ENCODE measurements at regions not wholly inside any gene's neighbourhood (a gene's known extent, or its start where the extent isn't known, plus 50 kb on each side); places are given as distances from the start of the nearest gene placed in this dataset.

DNA sequence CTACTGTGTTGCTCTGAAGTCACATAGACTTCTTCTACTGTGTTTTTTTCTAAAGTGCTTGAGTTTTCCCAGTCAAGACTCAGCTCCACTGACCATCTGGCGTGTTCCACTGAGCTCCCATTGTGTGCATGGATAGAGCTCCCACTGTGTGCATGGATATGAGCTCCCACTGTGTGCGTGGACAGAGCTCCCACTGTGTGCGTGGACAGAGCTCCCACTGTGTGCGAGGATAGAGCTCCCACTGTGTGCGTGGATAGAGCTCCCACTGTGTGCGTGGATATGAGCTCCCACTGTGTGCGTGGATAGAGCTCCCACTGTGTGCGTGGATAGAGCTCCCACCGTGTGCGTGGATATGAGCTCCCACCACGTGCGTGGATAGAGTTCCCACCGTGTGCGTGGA is 148.3 kb upstream of the ALKAL2 start:
- no peak for TF ChIP-seq EGR1 (IDR thresholded peaks at IDR 0.05; ENCODE audit: borderline replicate concordance, low read depth, low read length)
- no peak for TF ChIP-seq TCF12 (IDR thresholded peaks at IDR 0.05; ENCODE audit: low read depth, low read length)
- no peak for TF ChIP-seq ZNF274 (IDR thresholded peaks at IDR 0.05; ENCODE audit: borderline replicate concordance, extremely low read depth, low read length)
- TF ChIP-seq, protein P1, sequence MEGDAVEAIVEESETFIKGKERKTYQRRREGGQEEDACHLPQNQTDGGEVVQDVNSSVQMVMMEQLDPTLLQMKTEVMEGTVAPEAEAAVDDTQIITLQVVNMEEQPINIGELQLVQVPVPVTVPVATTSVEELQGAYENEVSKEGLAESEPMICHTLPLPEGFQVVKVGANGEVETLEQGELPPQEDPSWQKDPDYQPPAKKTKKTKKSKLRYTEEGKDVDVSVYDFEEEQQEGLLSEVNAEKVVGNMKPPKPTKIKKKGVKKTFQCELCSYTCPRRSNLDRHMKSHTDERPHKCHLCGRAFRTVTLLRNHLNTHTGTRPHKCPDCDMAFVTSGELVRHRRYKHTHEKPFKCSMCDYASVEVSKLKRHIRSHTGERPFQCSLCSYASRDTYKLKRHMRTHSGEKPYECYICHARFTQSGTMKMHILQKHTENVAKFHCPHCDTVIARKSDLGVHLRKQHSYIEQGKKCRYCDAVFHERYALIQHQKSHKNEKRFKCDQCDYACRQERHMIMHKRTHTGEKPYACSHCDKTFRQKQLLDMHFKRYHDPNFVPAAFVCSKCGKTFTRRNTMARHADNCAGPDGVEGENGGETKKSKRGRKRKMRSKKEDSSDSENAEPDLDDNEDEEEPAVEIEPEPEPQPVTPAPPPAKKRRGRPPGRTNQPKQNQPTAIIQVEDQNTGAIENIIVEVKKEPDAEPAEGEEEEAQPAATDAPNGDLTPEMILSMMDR (IDR thresholded peaks at IDR 0.05; ENCODE audit: control extremely low read depth in 1 of 3, insufficient read depth in 1 of 3, low read depth in 1 of 3, low read length in 3 of 3), result no peak
- no peak for TF ChIP-seq CHD2 (IDR thresholded peaks at IDR 0.05; ENCODE audit: low read length)
- no peak for TF ChIP-seq POLR2A (IDR thresholded peaks at IDR 0.05; ENCODE audit: control extremely low read depth in 1 of 2, low read depth in 2 of 2, low read length in 2 of 2)
- no peak for TF ChIP-seq BACH1 (IDR thresholded peaks at IDR 0.05; ENCODE audit: low read length)
- TF ChIP-seq RAD21 (IDR thresholded peaks at IDR 0.05 in 1 of 2, conservative IDR thresholded peaks at IDR 0.05 in 1 of 2; ENCODE audit: low read depth in 2 of 2, low read length in 2 of 2), result no peak
- no peak for TF ChIP-seq CBX8 (IDR thresholded peaks at IDR 0.05; ENCODE audit: borderline replicate concordance, low read depth, low read length)
- TF ChIP-seq SP2 (IDR thresholded peaks at IDR 0.05; ENCODE audit: low read length), result no peak
- TF ChIP-seq CEBPB (IDR thresholded peaks at IDR 0.05; ENCODE audit: low read depth, low read length), result no peak
- TF ChIP-seq RBBP5 (IDR thresholded peaks at IDR 0.05; ENCODE audit: borderline replicate concordance, low read depth, low read length), result no peak
- TF ChIP-seq SUZ12 (IDR thresholded peaks at IDR 0.05; ENCODE audit: low read length), result no peak
- ChIA-PET POLR2A (ENCODE audit: partially characterized antibody) (interaction anchor here (1.0 kb wide), 1 partner anchor 14 kb away, joined by 4 read pairs; no protein-coding TSS in a partner anchor), CTCF (ENCODE audit: partially characterized antibody) (interaction anchor here (0.8 to 1.4 kb wide), 6 partner anchors 18 to 199 kb away, joined by 3 to 5 read pairs (median 4); no protein-coding TSS in a partner anchor)
- Histone ChIP-seq H3K79me2 (ENCODE audit: control insufficient read depth in 1 of 2, insufficient read depth in 2 of 2, low read length in 2 of 2) (no peaks in the 10 kb centered on the region), H3K4me1 (replicated peaks in 1 of 4; ENCODE audit: control insufficient read depth in 3 of 4, insufficient read depth in 4 of 4, low read length in 3 of 4) (peaks cover 0 to 6% (median 3%) of the 10 kb centered on the region in 4 experiments; a peak in 2 of 7 replicates), H3K27ac (ENCODE audit: low read depth, low read length) (no peak overlapping the region), H4K8ac (ENCODE audit: extremely low read depth, insufficient read depth, low read length) (no peak overlapping the region), H2BK20ac (ENCODE audit: low read length) (no peak overlapping the region), H2AK5ac (ENCODE audit: low read depth, low read length) (no peak overlapping the region), H3K23ac (ENCODE audit: insufficient read length) (no peak overlapping the region), H3K14ac (ENCODE audit: insufficient read length) (no peak overlapping the region), H4K20me1 (replicated peaks in 1 of 2; ENCODE audit: control insufficient read depth in 1 of 2, insufficient read depth in 2 of 2, low read length in 2 of 2) (peaks cover 0 to 2% of the 10 kb centered on the region in 2 experiments), H3K36me3 (ENCODE audit: control insufficient read depth in 2 of 4, insufficient read depth in 4 of 4, low read length in 3 of 4) (no peaks in the 10 kb centered on the region), H3K23me2 (ENCODE audit: low read depth, low read length) (no peaks in the 10 kb centered on the region), H2BK15ac (ENCODE audit: low read length) (no peak overlapping the region), H3K27me3 (replicated peaks in 1 of 4; ENCODE audit: control insufficient read depth in 3 of 4, extremely low read depth in 1 of 4, insufficient read depth in 3 of 4, low read length in 3 of 4) (no peaks in the 10 kb centered on the region), H3K79me1 (ENCODE audit: low read depth, low read length) (no peaks in the 10 kb centered on the region), H2BK5ac (ENCODE audit: low read depth, low read length) (no peak overlapping the region), H4K5ac (ENCODE audit: insufficient read length, low read depth, low read length) (no peak overlapping the region), H3K4me2 (ENCODE audit: insufficient read depth in 1 of 2, low read depth in 2 of 2, low read length in 2 of 2) (no peak overlapping the region), H4K91ac (replicated peaks; ENCODE audit: insufficient read length, low read length) (no peak overlapping the region), H3K9ac (replicated peaks in 1 of 4; ENCODE audit: extremely low read depth in 1 of 4, low read depth in 3 of 4, low read length in 3 of 4) (no peak overlapping the region), H3K56ac (replicated peaks; ENCODE audit: insufficient read length, low read depth, low read length) (no peak overlapping the region), H2BK12ac (ENCODE audit: low read depth, low read length) (no peak overlapping the region), H3K4me3 (ENCODE audit: extremely low read depth in 1 of 4, insufficient read depth in 2 of 4, low read depth in 3 of 4, low read length in 4 of 4) (no peak overlapping the region), H2BK120ac (replicated peaks; ENCODE audit: low read depth, low read length) (no peak overlapping the region), H3K18ac (ENCODE audit: extremely low read depth, low read length) (no peak overlapping the region), H2AFZ (ENCODE audit: low read length) (no peak overlapping the region), H3K9me3 (ENCODE audit: insufficient read depth in 2 of 2, low read depth in 1 of 2, low read length in 1 of 2) (no peaks in the 10 kb centered on the region), H3K4ac (replicated peaks; ENCODE audit: insufficient read length, low read depth, low read length) (no peak overlapping the region)
- WGBS, 2 experiments (ENCODE audit: extremely low coverage in 1 of 2, insufficient coverage in 1 of 2, insufficient read length in 1 of 2, insufficient replicate concordance in 2 of 2, low coverage in 1 of 2, low lambda C conversion rate in 2 of 2, missing lambda C conversion rate in 1 of 2), result 91% methylated on average over 9 of the region's 14 CpGs; no CpG with 5 or more reads in 1 of the 2 experiments
- DNase-seq (ENCODE audit: low read depth in 1 of 2, low spot score in 2 of 2) (no peak), FAIRE-seq (no peak)
